Smooth muscle cell (in vitro differentiated cells): ENCODE measurements at regions not wholly inside any gene's neighbourhood (a gene's known extent, or its start where the extent isn't known, plus 50 kb on each side); places are given as distances from the start of the nearest gene placed in this dataset.

ENCODE experiments used
- DNase-seq: peaks from one replicate; lab custom pipeline; 2025; ENCODE audit not compliant: unreplicated experiment; lab: John Stamatoyannopoulos, UW
- H2AFZ ChIP-seq: fragments of 200-600 bp; sonication (generic); 2 replicates; pipeline ENCODE4 v1.6.0; 2016; ENCODE audit warnings: antibody characterized with exemption, low read depth, mild to moderate bottlenecking
- H3F3A ChIP-seq: fragments of 200-600 bp; sonication (generic); 2 replicates; pipeline ENCODE4 v1.6.0; 2017; ENCODE audit warnings: antibody characterized with exemption, low read depth
- H3K27ac ChIP-seq: fragments of 200-600 bp; sonication (generic); 2 replicates; pipeline ENCODE4 v1.5.1; 2016; ENCODE audit warnings: low read depth, mild to moderate bottlenecking
- H3K27me3 ChIP-seq: fragments of 200-600 bp; sonication (generic); 2 replicates; pipeline ENCODE4 v1.6.1; 2016; ENCODE audit warnings: low read depth, mild to moderate bottlenecking
- H3K36me3 ChIP-seq: fragments of 200-600 bp; sonication (generic); 2 replicates; pipeline ENCODE4 v1.5.1; 2016; ENCODE audit warnings: low read depth
- H3K4me1 ChIP-seq: fragments of 200-600 bp; sonication (generic); 2 replicates; pipeline ENCODE4 v1.5.1; 2016; ENCODE audit warnings: low read depth
- H3K4me2 ChIP-seq: fragments of 200-600 bp; sonication (generic); 2 replicates; pipeline ENCODE4 v1.6.0; 2016; ENCODE audit warnings: mild to moderate bottlenecking
- H3K4me3 ChIP-seq: fragments of 200-600 bp; sonication (generic); 2 replicates; pipeline ENCODE4 v1.5.1; 2016; ENCODE audit warnings: mild to moderate bottlenecking
- H3K79me2 ChIP-seq: fragments of 200-600 bp; sonication (generic); 2 replicates; pipeline ENCODE4 v1.6.0; 2016; ENCODE audit warnings: low read depth, mild to moderate bottlenecking
- H3K9ac ChIP-seq: fragments of 200-600 bp; sonication (generic); 2 replicates; pipeline ENCODE4 v1.6.0; 2016; ENCODE audit warnings: low read depth
- H3K9me3 ChIP-seq: fragments of 200-600 bp; sonication (generic); replicated peaks from 2 replicates; pipeline ENCODE4 v1.5.1; 2016; ENCODE audit warnings: low read depth
- H4K20me1 ChIP-seq: fragments of 200-600 bp; sonication (generic); 2 replicates; pipeline ENCODE4 v1.6.0; 2016; ENCODE audit warnings: low read depth
- CTCF ChIP-seq: fragments of 200-600 bp; sonication (generic); IDR thresholded peaks from 2 replicates; pipeline ENCODE4 v1.5.1; 2017; ENCODE audit warnings: borderline replicate concordance, mild to moderate bottlenecking, antibody characterized with exemption; ENCODE audit not compliant: insufficient read depth, poor library complexity, severe bottlenecking
- WGBS: methylation state at CpG from one replicate; pipeline ENCODE4 v1.1.7; 2016; ENCODE audit warnings: low lambda C conversion rate; 5-methylcytosine and 5-hydroxymethylcytosine counted together

- Histone ChIP-seq H3K27ac (no peak overlapping the region), H3K4me2 (no peak overlapping the region), H2AFZ (no peak overlapping the region), H4K20me1 (no peaks in the 10 kb centered on the region), H3F3A (no peaks in the 10 kb centered on the region), H3K9ac (no peak overlapping the region), H3K36me3 (no peaks in the 10 kb centered on the region), H3K9me3 (no peaks in the 10 kb centered on the region), H3K27me3 (no peaks in the 10 kb centered on the region), H3K79me2 (no peaks in the 10 kb centered on the region), H3K4me1 (no peaks in the 10 kb centered on the region), H3K4me3 (no peak overlapping the region)
- TF ChIP-seq CTCF: no peak
- DNase-seq: no peak
- 93% methylated on average over 5 of the region's 5 CpGs for WGBS
Measured at GRCh38 chr18:78108554-78108953, 858.9 kb downstream of the GALR1 start.

GRCh38 chr18:78113136-78113939 is 863.7 kb downstream of the GALR1 start:
- no peak for TF ChIP-seq CTCF
- Histone ChIP-seq H3K9ac (no peak overlapping the region), H3K79me2 (no peaks in the 10 kb centered on the region), H3K9me3 (no peaks in the 10 kb centered on the region), H3K27me3 (no peaks in the 10 kb centered on the region), H3K4me1 (no peaks in the 10 kb centered on the region), H3K27ac (no peak overlapping the region), H4K20me1 (no peaks in the 10 kb centered on the region), H3F3A (no peaks in the 10 kb centered on the region), H3K36me3 (no peaks in the 10 kb centered on the region), H2AFZ (no peak overlapping the region), H3K4me3 (no peak overlapping the region), H3K4me2 (no peak overlapping the region)
- WGBS: 92% methylated on average over 22 of the region's 22 CpGs
- DNase-seq: no peak

- no peak for TF ChIP-seq CTCF
- no peaks in the 10 kb centered on the region for H3K9me3 ChIP-seq
Measured at GRCh38 chr18:78113940-78114251, 864.2 kb downstream of the GALR1 start.

GRCh38 chr18:78115896-78116561 is 863.6 kb upstream of the SALL3 start:
- no peaks in the 10 kb centered on the region for H4K20me1 ChIP-seq
- WGBS: 96% methylated on average over 1 of the region's 1 CpG

More at GRCh38 chr18:78113940-78114251, 864.2 kb downstream of the GALR1 start:
- Histone ChIP-seq H3F3A (no peaks in the 10 kb centered on the region), H3K4me1 (no peaks in the 10 kb centered on the region), H3K4me3 (no peak overlapping the region), H4K20me1 (no peaks in the 10 kb centered on the region), H3K27me3 (no peaks in the 10 kb centered on the region), H3K4me2 (no peak overlapping the region), H3K9ac (no peak overlapping the region), H3K36me3 (no peaks in the 10 kb centered on the region), H2AFZ (no peak overlapping the region), H3K79me2 (no peaks in the 10 kb centered on the region), H3K27ac (no peak overlapping the region)
- WGBS: 94% methylated on average over 7 of the region's 7 CpGs
- no peak for DNase-seq

More at GRCh38 chr18:78115896-78116561, 863.6 kb upstream of the SALL3 start:
- Histone ChIP-seq H3K4me3 (no peak overlapping the region), H3K9ac (no peak overlapping the region), H3F3A (no peaks in the 10 kb centered on the region), H3K4me1 (no peaks in the 10 kb centered on the region), H2AFZ (no peak overlapping the region), H3K4me2 (no peak overlapping the region), H3K36me3 (no peaks in the 10 kb centered on the region), H3K27ac (no peak overlapping the region), H3K9me3 (no peaks in the 10 kb centered on the region), H3K79me2 (no peaks in the 10 kb centered on the region), H3K27me3 (no peaks in the 10 kb centered on the region)
- TF ChIP-seq CTCF: no peak
- no peak for DNase-seq
